ENCODE measurements at regions not wholly inside any gene's neighbourhood (a gene's known extent, or its start where the extent isn't known, plus 50 kb on each side); places are given as distances from the start of the nearest gene placed in this dataset.

GRCh38 chr2:568639-569235, 108.5 kb downstream of the TMEM18 start:
- ChIA-PET POLR2A (ENCODE audit: partially characterized antibody) (no interaction called here), CTCF (ENCODE audit: partially characterized antibody) (interaction anchor here (0.9 to 1.5 kb wide), 6 partner anchors 9 to 69 kb away, joined by 3 to 5 read pairs (median 3); no protein-coding TSS in a partner anchor)
- Histone ChIP-seq H3K23me2 (ENCODE audit: low read depth, low read length) (no peaks in the 10 kb centered on the region), H2BK15ac (ENCODE audit: low read length) (no peak overlapping the region), H3K14ac (ENCODE audit: insufficient read length) (no peak overlapping the region), H2BK120ac (replicated peaks; ENCODE audit: low read depth, low read length) (no peak overlapping the region), H3K4me1 (replicated peaks in 1 of 4; ENCODE audit: control insufficient read depth in 3 of 4, insufficient read depth in 4 of 4, low read length in 3 of 4) (no peaks in the 10 kb centered on the region), H3K79me1 (ENCODE audit: low read depth, low read length) (no peaks in the 10 kb centered on the region), H4K91ac (replicated peaks; ENCODE audit: insufficient read length, low read length) (no peak overlapping the region), H3K4me3 (ENCODE audit: extremely low read depth in 1 of 4, insufficient read depth in 2 of 4, low read depth in 3 of 4, low read length in 4 of 4) (no peak overlapping the region), H2BK5ac (ENCODE audit: low read depth, low read length) (no peak overlapping the region), H3K27ac (ENCODE audit: low read depth, low read length) (no peak overlapping the region), H3K23ac (ENCODE audit: insufficient read length) (no peak overlapping the region), H3K4ac (replicated peaks; ENCODE audit: insufficient read length, low read depth, low read length) (no peak overlapping the region), H2BK20ac (ENCODE audit: low read length) (no peak overlapping the region), H4K5ac (ENCODE audit: insufficient read length, low read depth, low read length) (no peak overlapping the region), H3K9ac (replicated peaks in 1 of 4; ENCODE audit: extremely low read depth in 1 of 4, low read depth in 3 of 4, low read length in 3 of 4) (no peak overlapping the region), H3K18ac (ENCODE audit: extremely low read depth, low read length) (no peak overlapping the region), H3K36me3 (ENCODE audit: control insufficient read depth in 2 of 4, insufficient read depth in 4 of 4, low read length in 3 of 4) (no peaks in the 10 kb centered on the region), H3K27me3 (replicated peaks in 1 of 4; ENCODE audit: control insufficient read depth in 3 of 4, extremely low read depth in 1 of 4, insufficient read depth in 3 of 4, low read length in 3 of 4) (0 out of 7 replicates have a peak, but pooled peaks cover 0 to 3% (median 1%) of the 10 kb centered on the region in 4 experiments), H2AFZ (ENCODE audit: low read length) (no peak overlapping the region), H3K9me3 (ENCODE audit: insufficient read depth in 2 of 2, low read depth in 1 of 2, low read length in 1 of 2) (no peaks in the 10 kb centered on the region), H2BK12ac (ENCODE audit: low read depth, low read length) (no peak overlapping the region), H4K8ac (ENCODE audit: extremely low read depth, insufficient read depth, low read length) (no peak overlapping the region), H3K79me2 (ENCODE audit: control insufficient read depth in 1 of 2, insufficient read depth in 2 of 2, low read length in 2 of 2) (no peaks in the 10 kb centered on the region), H3K4me2 (ENCODE audit: insufficient read depth in 1 of 2, low read depth in 2 of 2, low read length in 2 of 2) (no peak overlapping the region), H3K56ac (replicated peaks; ENCODE audit: insufficient read length, low read depth, low read length) (no peak overlapping the region), H2AK5ac (ENCODE audit: low read depth, low read length) (no peak overlapping the region), H4K20me1 (replicated peaks in 1 of 2; ENCODE audit: control insufficient read depth in 1 of 2, insufficient read depth in 2 of 2, low read length in 2 of 2) (no peaks in the 10 kb centered on the region)
- TF ChIP-seq POU5F1 (IDR thresholded peaks at IDR 0.05; ENCODE audit: low read depth, low read length): no peak
- TF ChIP-seq BACH1 (IDR thresholded peaks at IDR 0.05; ENCODE audit: low read length): no peak
- TF ChIP-seq CTCF (IDR thresholded peaks at IDR 0.05; ENCODE audit: control extremely low read depth in 1 of 3, insufficient read depth in 1 of 3, low read depth in 1 of 3, low read length in 3 of 3): no peak
- TF ChIP-seq TBP (IDR thresholded peaks at IDR 0.05; ENCODE audit: low read depth, low read length): no peak
- no peak for TF ChIP-seq RAD21 (IDR thresholded peaks at IDR 0.05 in 1 of 2, conservative IDR thresholded peaks at IDR 0.05 in 1 of 2; ENCODE audit: low read depth in 2 of 2, low read length in 2 of 2)
- no peak for TF ChIP-seq JUND (IDR thresholded peaks at IDR 0.05; ENCODE audit: low read length)
- TF ChIP-seq ZNF274 (IDR thresholded peaks at IDR 0.05; ENCODE audit: borderline replicate concordance, extremely low read depth, low read length): no peak
- no peak for TF ChIP-seq TAF1 (IDR thresholded peaks at IDR 0.05; ENCODE audit: low read depth, low read length)
- no peak for TF ChIP-seq TAF7 (optimal IDR thresholded peaks at IDR 0.05; ENCODE audit: borderline replicate concordance, low read depth, low read length)
- no peak for TF ChIP-seq CHD1 (IDR thresholded peaks at IDR 0.05; ENCODE audit: low read depth, low read length)
- DNase-seq (ENCODE audit: low read depth in 1 of 2, low spot score in 2 of 2) (no peak), FAIRE-seq (no peak)
- WGBS, 2 experiments (ENCODE audit: extremely low coverage in 1 of 2, insufficient coverage in 1 of 2, insufficient read length in 1 of 2, insufficient replicate concordance in 2 of 2, low coverage in 1 of 2, low lambda C conversion rate in 2 of 2, missing lambda C conversion rate in 1 of 2): 90% methylated on average over 4 of the region's 4 CpGs; no CpG with 5 or more reads in 1 of the 2 experiments
